H9 (cell line): ENCODE measurements at regions not wholly inside any gene's neighbourhood (a gene's known extent, or its start where the extent isn't known, plus 50 kb on each side); places are given as distances from the start of the nearest gene placed in this dataset.

Experiments
- DNase-seq: peaks from one replicate; pipeline ENCODE4 v3.0.0-alpha.2; 2017
- H2AFZ ChIP-seq: one replicate; pipeline ENCODE4 v1.6.1; 2013; ENCODE audit warnings: mild to moderate bottlenecking, low read length, control low read depth, moderate library complexity
- H2AK5ac ChIP-seq: 2 replicates; pipeline ENCODE4 v1.6.1; 2013; ENCODE audit warnings: low read length, control low read depth, mixed read lengths; ENCODE audit not compliant: insufficient read length
- H2BK120ac ChIP-seq: one replicate; pipeline ENCODE4 v1.6.1; 2013; ENCODE audit warnings: low read depth, mild to moderate bottlenecking, low read length, control low read depth, inconsistent platforms; ENCODE audit not compliant: poor library complexity, severe bottlenecking
- H2BK12ac ChIP-seq: 2 replicates; pipeline ENCODE4 v1.6.1; 2013; ENCODE audit warnings: low read length, control low read depth, mixed read lengths, low read depth; ENCODE audit not compliant: insufficient read length
- H2BK15ac ChIP-seq: 2 replicates; pipeline ENCODE4 v1.6.1; 2013; ENCODE audit warnings: low read depth, low read length, control low read depth
- H2BK20ac ChIP-seq: one replicate; pipeline ENCODE4 v1.6.1; 2013; ENCODE audit warnings: low read depth, mild to moderate bottlenecking, low read length, control low read depth, inconsistent platforms; ENCODE audit not compliant: poor library complexity, severe bottlenecking
- H2BK5ac ChIP-seq: 2 replicates; pipeline ENCODE4 v1.6.1; 2013; ENCODE audit warnings: low read length, control low read depth, mixed read lengths; ENCODE audit not compliant: insufficient read length
- H3K14ac ChIP-seq: 2 replicates; pipeline ENCODE4 v1.6.1; 2013; ENCODE audit warnings: low read length, control low read depth; ENCODE audit not compliant: insufficient read depth
- H3K18ac ChIP-seq: 2 replicates; pipeline ENCODE4 v1.6.1; 2013; ENCODE audit warnings: low read depth, mild to moderate bottlenecking, mixed read lengths, low read length, control low read depth; ENCODE audit not compliant: insufficient read length
- H3K23ac ChIP-seq: 2 replicates; pipeline ENCODE4 v1.6.1; 2013; ENCODE audit warnings: low read length, control low read depth, mixed read lengths, low read depth; ENCODE audit not compliant: insufficient read length
- H3K23me2 ChIP-seq: 2 replicates; pipeline ENCODE4 v1.6.1; 2013; ENCODE audit warnings: low read depth, mild to moderate bottlenecking, mixed read lengths, low read length, control low read depth; ENCODE audit not compliant: insufficient read length, poor library complexity, severe bottlenecking
- H3K27ac ChIP-seq: 2 replicates; pipeline ENCODE4 v1.5.1; 2013; ENCODE audit warnings: low read length, control low read depth, mixed read lengths, low read depth; ENCODE audit not compliant: insufficient read length
- H3K27me3 ChIP-seq: 2 replicates; pipeline ENCODE4 v1.6.1; 2013; ENCODE audit warnings: low read length, control low read depth, inconsistent platforms; ENCODE audit not compliant: insufficient read depth
- H3K4ac ChIP-seq: 2 replicates; pipeline ENCODE4 v1.6.1; 2013; ENCODE audit warnings: low read depth, mild to moderate bottlenecking, control low read depth, inconsistent platforms, low read length, moderate library complexity
- H3K4me1 ChIP-seq: 2 replicates; pipeline ENCODE4 v1.6.1; 2013; ENCODE audit warnings: low read length, control low read depth, inconsistent platforms; ENCODE audit not compliant: insufficient read depth
- H3K4me2 ChIP-seq: 2 replicates; pipeline ENCODE4 v1.6.1; 2013; ENCODE audit warnings: low read length, control low read depth, mixed read lengths; ENCODE audit not compliant: insufficient read length, insufficient read depth
- H3K56ac ChIP-seq: 2 replicates; pipeline ENCODE4 v1.6.1; 2013; ENCODE audit warnings: low read depth, mild to moderate bottlenecking, mixed read lengths, low read length, control low read depth; ENCODE audit not compliant: insufficient read length
- H3K79me1 ChIP-seq: 2 replicates; pipeline ENCODE4 v1.6.1; 2013; ENCODE audit warnings: low read depth, mild to moderate bottlenecking, moderate library complexity, low read length, control low read depth, inconsistent platforms; ENCODE audit not compliant: insufficient read depth, poor library complexity, severe bottlenecking
- H3K79me2 ChIP-seq: 2 replicates; pipeline ENCODE4 v1.6.1; 2013; ENCODE audit warnings: low read length, control low read depth, inconsistent platforms; ENCODE audit not compliant: insufficient read depth
- H3K9ac ChIP-seq: 2 replicates; pipeline ENCODE4 v1.6.1; 2013; ENCODE audit warnings: low read length, control low read depth, mixed read lengths; ENCODE audit not compliant: insufficient read length; ENCODE audit errors: extremely low read depth
- H3K9me3 ChIP-seq: one replicate; pipeline ENCODE4 v1.6.1; 2013; ENCODE audit warnings: low read depth, low read length, inconsistent platforms; ENCODE audit not compliant: control insufficient read depth
- H3T11ph ChIP-seq: one replicate; pipeline ENCODE4 v1.6.1; 2013; ENCODE audit warnings: mild to moderate bottlenecking, low read length, control low read depth, inconsistent platforms
- H4K20me1 ChIP-seq: one replicate; pipeline ENCODE4 v1.6.1; 2013; ENCODE audit not compliant: control insufficient read depth, insufficient read length, insufficient read depth
- H4K5ac ChIP-seq: 2 replicates; pipeline ENCODE4 v1.6.1; 2013; ENCODE audit warnings: low read depth, mild to moderate bottlenecking, mixed read lengths, low read length, control low read depth; ENCODE audit not compliant: insufficient read length
- H4K8ac ChIP-seq: replicated peaks from 2 replicates; pipeline ENCODE4 v1.6.1; 2013; ENCODE audit warnings: low read length, control low read depth, mixed read lengths, low read depth; ENCODE audit not compliant: insufficient read length
- H4K91ac ChIP-seq: 2 replicates; pipeline ENCODE4 v1.6.1; 2013; ENCODE audit warnings: low read depth, mild to moderate bottlenecking, moderate library complexity, mixed read lengths, low read length, control low read depth; ENCODE audit not compliant: insufficient read length
- H3K27ac Mint-ChIP-seq, 3 experiments: 2 replicates in 2 of 3; 3 replicates in 1 of 3; pipeline ENCODE4 v1.8.0; 2020 to 2021; ENCODE audit warnings: mixed read lengths in 3 of 3, mild to moderate bottlenecking in 1 of 3, moderate library complexity in 1 of 3
- H3K27me3 Mint-ChIP-seq: 2 replicates; pipeline ENCODE4 v1.8.0; 2021; ENCODE audit warnings: low read depth, mild to moderate bottlenecking, moderate library complexity, mixed read lengths
- H3K36me3 Mint-ChIP-seq, 3 experiments: 2 replicates in 2 of 3; 3 replicates in 1 of 3; pipeline ENCODE4 v1.8.0; 2020 to 2021; ENCODE audit warnings: low read depth in 3 of 3, mixed read lengths in 3 of 3; ENCODE audit not compliant: insufficient read depth in 1 of 3
- H3K4me1 Mint-ChIP-seq, 2 experiments: 2 replicates each; pipeline ENCODE4 v1.8.0; 2020; ENCODE audit warnings: mixed read lengths in 2 of 2
- H3K4me3 Mint-ChIP-seq, 2 experiments: 2 replicates in 1 of 2; 3 replicates in 1 of 2; pipeline ENCODE4 v1.8.0; 2020 to 2021; ENCODE audit warnings: mild to moderate bottlenecking in 2 of 2, mixed read lengths in 2 of 2, moderate library complexity in 1 of 2
- H3K9me3 Mint-ChIP-seq, 2 experiments: 2 replicates in 1 of 2; 3 replicates in 1 of 2; pipeline ENCODE4 v1.8.0; 2020; ENCODE audit warnings: mild to moderate bottlenecking in 2 of 2, mixed read lengths in 2 of 2, moderate library complexity in 1 of 2
- CTCF ChIP-seq: fragments of 200-600 bp; sonication (generic); conservative IDR thresholded peaks from 3 replicates; pipeline ENCODE4 v1.8.0; 2021; ENCODE audit warnings: antibody characterized with exemption, mild to moderate bottlenecking
- WGBS: extraction: QIAGEN DNeasy Blood & Tissue Kit; methylation state at CpG from one replicate; pipeline ENCODE4 v1.1.7; 2013; ENCODE audit warnings: missing lambda C conversion rate, low lambda C conversion rate, mixed read lengths; ENCODE audit not compliant: insufficient read length; ENCODE audit errors: extremely low coverage; 5-methylcytosine and 5-hydroxymethylcytosine counted together

- Mint-ChIP-seq H3K27me3 (peaks cover 15% of the 10 kb centered on the region), H3K36me3 (no peaks in the 10 kb centered on the region), H3K9me3 (no peaks in the 10 kb centered on the region), H3K27ac (no peak overlapping the region), H3K4me1 (no peaks in the 10 kb centered on the region), H3K4me3 (no peak overlapping the region)
- Histone ChIP-seq H3K27me3 (no peaks in the 10 kb centered on the region; the same call in 1 of the 2 replicates), H3K23ac (no peak overlapping the region), H2BK120ac (no peak overlapping the region), H4K8ac (no peak overlapping the region), H4K20me1 (no peaks in the 10 kb centered on the region), H2BK5ac (no peak overlapping the region), H3K18ac (no peak overlapping the region), H3T11ph (no peak overlapping the region), H3K79me2 (no peaks in the 10 kb centered on the region), H3K9ac (no peak overlapping the region), H3K27ac (no peak overlapping the region), H2BK12ac (no peak overlapping the region), H3K4me1 (no peaks in the 10 kb centered on the region), H4K5ac (no peak overlapping the region), H3K9me3 (no peaks in the 10 kb centered on the region), H3K79me1 (no peaks in the 10 kb centered on the region), H3K56ac (no peak overlapping the region), H3K4me2 (no peak overlapping the region), H2BK15ac (no peak overlapping the region), H2AK5ac (no peak overlapping the region), H2AFZ (no peak overlapping the region), H4K91ac (no peak overlapping the region), H3K14ac (no peak overlapping the region), H3K23me2 (no peaks in the 10 kb centered on the region), H2BK20ac (no peak overlapping the region), H3K4ac (no peak overlapping the region)
- no CpG with 5 or more reads among the region's 4 CpGs for WGBS
- TF ChIP-seq CTCF, result no peak
- DNase-seq, result no peak
Measured at GRCh38 chr1:14452551-14452950, 145.9 kb upstream of the KAZN start.
